Stimulated activated CD4-positive, alpha-beta T cell treated with anti-CD3 and anti-CD28 coated beads, TNF-alpha, amount 100 ng/mL, for 4 hours (primary cell): ENCODE measurements at regions not wholly inside any gene's neighbourhood (a gene's known extent, or its start where the extent isn't known, plus 50 kb on each side); places are given as distances from the start of the nearest gene placed in this dataset.

Experiments used
- DNase-seq, 3 experiments: peaks; one replicate each; pipeline ENCODE4 v3.0.0-alpha.2; 2020; ENCODE audit warnings: low read depth in 3 of 3

GRCh38 chr3:59545374-59545773, 495.5 kb upstream of the CFAP20DC start:
- DNase-seq = no peak

GRCh38 chr3:59542276-59542675, 492.5 kb upstream of the CFAP20DC start:
- no peak for DNase-seq

DNA sequence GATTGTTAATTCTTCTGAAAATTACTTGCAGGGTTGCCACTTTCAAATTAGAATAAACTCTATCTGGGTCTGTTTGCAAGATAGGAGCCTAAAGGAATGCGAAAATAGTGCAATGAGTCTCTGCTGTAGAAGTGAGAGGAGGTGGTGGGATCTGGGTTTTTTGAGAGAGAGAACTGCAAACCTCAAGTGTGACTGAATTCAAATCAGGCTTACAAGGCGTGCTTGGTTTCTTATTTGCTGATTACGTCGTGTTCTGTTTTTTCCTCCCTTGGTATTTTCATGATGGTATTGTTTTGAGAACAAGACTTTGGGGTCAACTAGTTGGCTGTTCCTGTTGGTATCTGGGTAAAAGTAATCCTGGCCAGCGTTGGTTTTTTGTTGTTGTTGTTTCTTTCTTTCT, 490.9 kb upstream of the CFAP20DC start:
- no peak for DNase-seq

DNA sequence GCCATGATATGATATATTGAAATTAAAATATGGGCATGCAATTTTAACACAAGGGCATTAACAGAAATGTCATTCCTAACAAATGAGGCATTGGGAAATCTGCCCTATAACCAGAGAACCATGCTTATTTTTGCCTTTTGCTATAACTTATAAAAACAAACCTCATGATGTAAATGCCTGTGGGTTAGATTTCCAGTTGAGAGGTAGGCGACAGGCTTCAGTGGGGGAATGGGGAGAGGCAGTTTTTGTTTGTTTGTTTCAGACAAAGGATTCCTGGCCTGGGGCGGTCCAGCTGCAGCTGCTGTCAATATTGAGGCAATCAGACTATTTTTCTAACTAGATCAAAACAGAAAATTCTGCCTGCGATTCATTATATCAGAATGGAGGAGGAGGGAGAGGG, 490.4 kb upstream of the CFAP20DC start:
- DNase-seq = no peak

DNA sequence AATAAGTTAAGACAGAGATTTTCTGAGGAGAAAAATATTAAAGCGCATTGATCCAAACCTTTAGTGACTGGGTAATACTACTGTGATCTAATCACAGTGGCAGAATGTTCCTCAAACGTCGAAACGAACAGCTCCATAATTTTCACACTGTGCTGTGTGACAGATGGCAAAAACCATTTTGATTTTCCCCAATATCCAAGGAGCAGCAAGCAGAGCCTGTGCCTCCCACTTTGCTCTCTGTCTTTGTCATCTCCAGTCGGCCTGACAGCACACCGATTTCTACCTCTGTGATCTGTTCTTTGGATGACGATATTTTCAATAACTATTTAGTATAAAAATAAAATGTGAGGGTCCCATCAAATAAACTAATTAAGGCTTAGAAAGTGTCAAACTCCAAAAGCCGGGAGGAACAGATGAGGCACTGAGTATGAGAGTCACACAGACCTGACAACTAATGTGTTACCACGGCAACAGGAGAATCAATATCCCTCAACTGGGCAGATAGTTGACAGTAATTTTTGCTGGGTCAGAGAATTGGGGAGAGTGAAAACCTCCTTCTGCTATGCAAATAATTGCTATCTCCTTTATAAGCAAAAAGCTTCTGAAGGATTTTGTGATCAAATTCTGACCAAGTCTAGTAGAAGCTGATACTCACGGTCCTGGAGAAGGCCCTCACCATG, 489.1 kb upstream of the CFAP20DC start:
- no peak for DNase-seq

DNA sequence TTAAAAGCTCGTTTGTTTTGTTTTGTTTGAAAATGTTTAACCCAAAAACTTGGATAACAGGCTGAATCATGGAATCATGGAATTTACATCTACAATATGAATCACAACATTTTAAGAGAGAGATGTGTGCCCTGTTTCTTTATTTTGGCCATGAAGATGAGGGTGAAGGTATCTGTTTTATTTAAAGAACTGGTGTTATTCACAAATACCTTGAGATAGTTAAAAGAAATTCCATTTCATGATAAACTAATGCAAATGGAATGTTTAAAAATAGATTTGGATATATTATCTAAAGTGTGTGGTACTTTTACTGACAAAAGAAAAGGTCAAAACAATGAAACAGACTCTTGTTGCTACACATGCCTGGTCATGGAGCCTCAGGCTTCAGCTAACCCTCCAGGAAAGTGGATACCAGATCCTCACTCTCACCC, 486.0 kb upstream of the CFAP20DC start:
- no peak for DNase-seq

DNA sequence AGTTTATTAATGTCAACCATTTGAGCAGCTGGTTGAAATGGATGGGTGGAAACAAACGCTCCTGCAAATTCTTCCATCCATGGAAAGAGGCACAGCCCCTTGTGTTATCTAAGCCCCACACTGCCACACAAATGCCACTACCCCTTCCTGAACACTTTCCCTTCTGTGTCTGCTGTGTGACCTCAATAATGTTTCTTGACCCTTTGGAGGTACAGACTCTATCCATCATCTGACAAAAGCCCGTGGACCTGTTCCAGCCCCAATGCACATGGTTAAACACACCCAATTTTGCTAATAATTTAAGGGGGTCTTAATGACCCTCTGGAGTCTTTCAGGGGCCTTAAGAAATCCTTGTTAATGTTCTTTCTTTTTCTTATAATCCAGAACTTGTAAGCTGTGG, 482.2 kb upstream of the CFAP20DC start:
- DNase-seq = no peak

DNA sequence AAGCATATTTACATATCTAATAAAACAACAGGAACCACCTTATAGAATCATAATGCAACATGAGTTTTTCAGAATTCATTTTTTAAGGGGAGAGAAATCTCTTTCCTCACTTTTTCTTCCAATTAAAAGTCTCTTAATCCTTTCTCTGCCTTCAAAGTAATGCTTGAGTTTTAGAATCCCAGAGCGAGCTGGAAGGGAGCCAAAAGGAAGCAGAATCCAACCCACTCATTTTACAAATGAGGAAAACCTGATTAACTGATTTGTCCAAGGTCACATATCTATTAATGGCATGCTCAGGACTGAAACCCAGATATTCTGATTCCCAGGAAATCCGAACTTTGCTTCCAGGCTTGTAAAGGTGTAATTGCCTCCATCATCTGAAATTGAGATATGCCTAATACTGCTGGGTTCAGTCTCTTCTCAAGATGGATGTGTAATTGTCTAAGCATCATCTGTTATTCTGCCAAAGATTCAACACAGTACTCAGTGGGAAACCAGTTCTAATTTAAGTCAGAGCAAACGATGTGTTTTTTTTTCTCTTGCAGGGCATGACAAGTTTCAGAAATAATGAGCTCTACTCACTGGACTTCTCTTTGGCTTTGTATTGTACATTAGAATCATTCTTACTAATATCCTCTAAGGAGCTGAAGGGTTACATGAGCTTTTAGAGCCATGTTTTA, 481.4 kb upstream of the CFAP20DC start:
- no peak for DNase-seq

DNA sequence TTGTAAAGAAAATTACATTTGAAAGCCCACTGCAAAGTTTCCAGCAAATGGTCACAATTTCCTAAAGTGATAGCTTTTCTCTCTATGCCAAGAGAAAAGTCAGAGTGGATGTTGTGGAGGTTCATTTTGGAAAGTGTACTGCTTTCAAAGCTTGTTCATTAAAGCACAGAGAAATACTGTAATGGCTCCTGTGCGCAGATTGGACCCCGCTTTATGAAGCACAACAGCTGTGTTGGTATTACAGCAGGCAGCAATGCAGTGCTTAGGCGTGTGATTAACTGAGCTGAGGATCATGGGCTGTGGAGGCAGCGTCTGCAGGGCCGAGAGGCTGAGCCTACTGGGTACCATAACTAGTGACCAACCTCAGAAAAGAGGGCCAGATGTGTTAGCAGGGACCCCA, 478.4 kb upstream of the CFAP20DC start:
- DNase-seq = no peak

DNA sequence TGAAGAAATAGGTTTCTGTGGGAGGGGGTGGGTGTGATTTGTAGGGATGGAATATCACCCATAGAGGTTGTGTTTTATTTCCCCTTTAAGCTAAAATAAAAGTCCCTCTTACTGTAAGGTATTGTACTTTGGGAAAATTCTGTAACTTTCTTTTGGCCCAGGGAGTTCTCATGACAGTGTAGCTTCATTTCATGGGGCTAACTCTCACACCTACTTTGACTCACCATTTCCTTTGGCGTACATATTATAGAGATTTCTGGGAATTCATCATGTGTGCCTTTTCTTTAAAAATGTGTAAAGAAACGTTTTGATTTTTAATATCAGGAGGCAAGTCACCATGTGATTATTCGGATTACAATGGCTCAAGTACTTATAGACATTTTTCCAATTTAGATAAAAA, 477.7 kb upstream of the CFAP20DC start:
- no peak for DNase-seq

GRCh38 chr3:59526999-59527398, 477.2 kb upstream of the CFAP20DC start:
- no peak for DNase-seq

DNA sequence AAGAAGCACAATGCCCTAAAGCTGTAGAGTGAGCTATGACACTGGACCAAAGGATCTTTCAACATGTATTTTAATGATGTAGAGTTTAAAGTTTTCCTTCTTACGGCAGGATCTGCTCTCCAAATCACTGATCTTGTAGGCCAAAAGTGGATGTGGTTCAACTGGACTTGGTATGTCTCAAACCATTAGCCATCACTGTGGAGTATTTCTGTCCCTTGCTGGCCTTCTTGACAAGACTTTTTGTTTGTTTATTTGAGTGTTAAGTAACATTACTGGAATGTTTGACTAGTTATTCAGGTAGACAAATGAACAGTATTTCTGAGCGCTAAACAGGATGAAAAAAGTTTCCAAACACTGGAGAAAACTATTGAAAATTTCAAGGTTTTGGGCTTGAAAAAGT, 472.7 kb upstream of the CFAP20DC start:
- DNase-seq = no peak

DNA sequence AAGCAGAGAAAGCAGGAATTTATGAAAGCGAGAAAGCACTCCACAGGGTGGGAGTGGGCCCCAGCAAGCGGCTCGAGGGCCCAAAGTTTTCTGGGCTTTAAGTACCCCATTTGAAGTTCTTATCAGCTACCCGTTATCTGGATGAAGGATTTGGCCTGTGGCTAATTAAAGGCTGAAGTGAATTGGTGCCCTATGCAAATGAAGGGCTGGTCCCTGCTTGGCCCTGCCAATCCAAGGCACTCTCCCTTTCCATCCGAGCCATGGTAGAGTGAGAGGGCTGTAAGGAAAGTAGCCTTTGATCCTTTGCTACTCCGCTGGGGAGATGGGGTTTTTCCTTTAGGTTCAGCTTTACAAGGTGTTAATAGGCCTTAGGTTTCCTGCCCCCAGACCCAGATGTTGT, 469.3 kb upstream of the CFAP20DC start:
- DNase-seq = no peak

- DNase-seq = no peak
Observed at GRCh38 chr3:59518283-59519055, 468.6 kb upstream of the CFAP20DC start.

DNA sequence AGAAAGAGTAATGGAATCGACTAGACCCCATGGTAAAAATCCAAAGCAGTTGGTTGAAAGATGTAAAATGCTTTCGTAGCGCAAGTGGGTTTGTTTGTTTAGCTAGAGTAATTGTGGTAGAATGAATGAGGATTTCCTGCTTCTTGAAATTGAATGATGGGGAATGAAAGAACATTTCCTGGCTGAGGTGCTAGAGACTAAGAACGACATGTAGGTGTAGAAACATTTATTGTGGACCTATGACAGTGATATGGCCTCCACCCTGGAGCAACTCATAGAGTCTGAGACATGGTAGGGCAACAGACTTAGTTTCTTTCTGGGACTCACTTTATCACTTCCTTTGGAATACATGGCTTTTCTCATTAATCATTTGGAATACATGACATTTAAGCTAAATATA, 467.6 kb upstream of the CFAP20DC start:
- DNase-seq = no peak

GRCh38 chr3:59515966-59516365, 466.1 kb upstream of the CFAP20DC start:
- no peak for DNase-seq

DNA sequence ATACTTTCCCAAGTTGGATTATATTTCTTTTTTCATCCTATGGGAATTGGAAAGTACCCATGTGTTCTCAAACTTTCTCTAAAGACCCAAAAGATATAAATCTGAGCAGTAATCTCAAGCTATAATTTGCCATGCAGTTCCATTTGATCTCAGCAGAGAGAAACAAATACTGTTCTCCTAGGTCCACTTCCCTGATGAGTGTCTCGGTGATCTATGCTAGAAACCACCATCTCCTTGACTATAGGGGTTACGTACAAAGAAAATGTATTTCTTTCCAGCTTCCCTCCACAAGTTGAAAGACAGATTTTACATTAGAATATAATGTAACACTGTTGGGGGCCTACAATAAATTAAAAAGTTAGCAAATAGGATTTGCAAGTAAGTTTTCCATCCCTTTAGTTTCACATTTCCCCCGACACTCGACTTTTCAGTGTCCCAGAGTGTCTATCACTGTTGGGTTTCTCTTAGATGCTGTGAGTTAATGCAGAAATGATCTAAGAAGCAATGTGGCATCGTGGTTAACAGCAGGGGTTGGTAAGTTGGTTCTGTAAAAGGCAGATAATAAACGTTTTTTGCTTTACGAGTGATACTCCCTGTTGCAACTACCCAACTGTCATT, 465.1 kb upstream of the CFAP20DC start:
- no peak for DNase-seq

DNA sequence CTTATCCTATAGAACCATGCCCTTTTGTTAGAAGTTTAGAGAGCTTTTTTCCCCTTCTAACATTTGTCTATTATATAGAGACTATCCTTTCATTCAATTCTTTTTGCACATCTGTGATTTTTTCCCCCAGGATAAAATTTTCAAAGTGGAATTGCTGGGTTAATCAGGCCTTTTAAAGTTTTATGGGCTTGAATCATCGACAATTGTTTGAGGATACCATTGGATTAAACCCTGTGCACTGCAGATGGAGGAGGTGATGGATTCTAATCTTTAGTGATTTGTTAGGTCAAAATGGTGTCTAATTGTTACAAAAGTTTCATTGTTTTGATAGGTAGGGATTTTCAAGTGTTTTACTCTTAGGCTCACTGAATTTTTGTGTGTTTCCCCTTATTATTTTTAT, 463.7 kb upstream of the CFAP20DC start:
- no peak for DNase-seq

DNA sequence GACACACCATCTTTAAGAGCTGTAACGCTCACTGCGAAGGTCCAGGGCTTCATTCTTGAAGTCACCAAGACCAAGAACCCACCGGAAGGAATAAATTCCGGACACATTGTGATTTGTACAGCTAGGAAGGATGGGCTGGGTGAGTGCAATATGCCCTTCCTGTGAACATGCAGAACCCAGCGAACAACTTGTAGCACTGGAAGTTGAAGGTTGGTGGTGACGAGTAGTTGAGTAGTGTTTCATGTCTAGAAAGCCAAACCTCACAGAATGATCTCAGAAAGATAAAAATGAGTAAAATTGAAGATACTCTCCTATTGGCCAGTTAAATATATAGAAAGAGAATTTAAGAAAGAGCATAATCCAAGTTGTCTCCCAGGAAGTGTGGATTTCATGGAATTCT, 462.2 kb upstream of the CFAP20DC start:
- DNase-seq = no peak

DNA sequence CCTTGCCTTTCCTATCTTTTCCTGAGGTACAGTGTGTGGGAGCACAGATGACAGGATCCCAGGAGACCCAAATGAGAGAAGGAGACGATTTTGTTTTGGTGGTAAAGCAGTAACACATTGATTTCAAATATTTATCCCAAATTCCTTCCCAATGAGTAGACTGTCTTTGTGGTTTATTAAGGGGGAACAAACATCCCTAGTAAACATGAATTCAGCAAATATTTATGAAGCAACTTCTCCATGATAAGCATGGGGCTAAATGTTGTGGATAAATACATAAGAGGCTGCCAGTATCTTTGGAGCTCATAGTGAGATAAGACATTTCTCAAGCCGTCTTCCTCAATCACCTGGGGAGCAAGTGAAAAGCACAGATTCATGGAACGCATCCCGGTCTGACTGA, 460.8 kb upstream of the CFAP20DC start:
- DNase-seq = no peak

DNA sequence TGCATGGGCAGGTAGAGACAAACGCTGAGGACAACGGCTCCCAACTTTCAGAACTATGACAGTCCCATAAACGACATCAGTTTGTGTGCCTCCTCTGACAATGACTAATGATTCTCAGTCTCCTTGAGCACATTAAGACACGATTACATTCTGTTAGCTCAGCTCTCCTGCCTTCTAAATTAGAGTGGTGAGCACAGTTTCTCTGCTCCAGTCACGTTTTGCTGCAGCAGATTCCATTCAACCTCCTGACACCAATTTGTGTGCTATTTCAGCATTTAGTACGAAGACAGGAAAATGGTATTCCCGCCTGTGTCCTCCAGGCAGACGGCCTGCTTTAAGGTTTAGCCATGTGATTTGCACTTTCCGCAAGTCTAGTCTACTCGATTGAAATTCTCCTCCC, 458.4 kb upstream of the CFAP20DC start:
- no peak for DNase-seq

DNA sequence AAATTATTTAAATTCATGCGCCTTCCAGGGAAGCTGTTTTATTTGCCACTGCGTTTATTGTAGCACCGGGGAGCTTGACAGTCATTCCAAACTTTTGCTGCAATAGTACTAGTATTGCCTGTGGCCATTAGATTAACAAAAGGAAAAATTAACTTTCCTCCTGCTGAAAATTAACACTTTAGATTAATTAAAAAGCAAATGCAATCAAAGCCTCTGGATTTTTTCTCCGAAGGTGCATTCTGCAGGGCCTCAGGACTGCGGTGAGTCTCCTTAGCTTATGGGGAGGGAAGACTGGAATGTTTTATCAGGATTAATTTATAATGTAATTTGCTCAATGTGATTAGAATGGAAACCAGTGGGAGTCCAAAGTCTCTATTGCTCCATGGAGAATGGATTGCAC, 456.4 kb upstream of the CFAP20DC start:
- DNase-seq = no peak

DNA sequence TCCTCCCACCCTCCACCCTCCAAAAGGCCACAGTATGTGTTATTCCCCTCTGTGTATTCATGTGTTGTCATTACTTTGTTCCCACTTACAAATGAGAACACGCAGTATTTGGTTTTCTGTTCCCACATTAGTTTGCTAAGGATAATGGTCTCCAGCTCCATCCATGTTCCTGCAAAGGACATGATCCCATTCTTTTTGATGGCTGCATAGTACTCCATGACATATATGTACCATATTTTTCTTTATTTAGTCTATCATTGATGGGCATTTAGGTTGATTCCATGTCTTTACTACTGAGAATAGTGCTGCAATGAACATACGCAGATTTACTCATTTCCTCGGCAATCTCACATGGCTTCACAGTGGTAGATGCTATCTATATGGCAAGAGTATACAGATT, 453.6 kb upstream of the CFAP20DC start:
- DNase-seq = no peak
